Loucy (cell line): ENCODE measurements at regions not wholly inside any gene's neighbourhood (a gene's known extent, or its start where the extent isn't known, plus 50 kb on each side); places are given as distances from the start of the nearest gene placed in this dataset.

Source experiments
- EZH2phosphoT487 ChIP-seq: fragments of 200-600 bp; IDR thresholded peaks from 2 replicates; pipeline ENCODE4 v1.6.1; 2018; ENCODE audit warnings: antibody characterized with exemption, mild to moderate bottlenecking, moderate library complexity, borderline replicate concordance
- TF ChIP-seq, protein P1 (sequence below): fragments of 200-600 bp; sonication (generic); conservative IDR thresholded peaks from 2 replicates; pipeline ENCODE4 v1.5.1; 2014; ENCODE audit warnings: mild to moderate bottlenecking, antibody characterized with exemption, low read length

DNA sequence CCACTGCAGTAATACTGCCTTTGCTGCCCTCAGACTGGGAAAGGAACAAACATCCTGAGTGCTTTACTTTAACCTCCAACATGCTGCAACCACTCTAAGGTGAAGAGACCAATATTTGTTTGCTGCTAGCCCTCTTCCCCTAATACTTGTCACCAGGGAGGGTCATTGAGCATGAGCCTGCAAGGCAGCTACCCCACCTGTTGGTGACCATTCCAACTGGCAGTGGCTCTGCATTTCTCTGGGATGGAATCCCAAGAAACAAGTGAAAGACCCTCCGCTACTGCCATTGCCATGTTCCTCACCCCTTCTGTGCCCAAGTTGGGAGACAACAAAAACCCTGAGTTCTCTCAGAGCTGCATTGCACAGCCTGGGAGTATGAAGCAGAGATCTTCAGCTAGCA, 462.7 kb downstream of the ZBBX start:
- TF ChIP-seq, protein P1, sequence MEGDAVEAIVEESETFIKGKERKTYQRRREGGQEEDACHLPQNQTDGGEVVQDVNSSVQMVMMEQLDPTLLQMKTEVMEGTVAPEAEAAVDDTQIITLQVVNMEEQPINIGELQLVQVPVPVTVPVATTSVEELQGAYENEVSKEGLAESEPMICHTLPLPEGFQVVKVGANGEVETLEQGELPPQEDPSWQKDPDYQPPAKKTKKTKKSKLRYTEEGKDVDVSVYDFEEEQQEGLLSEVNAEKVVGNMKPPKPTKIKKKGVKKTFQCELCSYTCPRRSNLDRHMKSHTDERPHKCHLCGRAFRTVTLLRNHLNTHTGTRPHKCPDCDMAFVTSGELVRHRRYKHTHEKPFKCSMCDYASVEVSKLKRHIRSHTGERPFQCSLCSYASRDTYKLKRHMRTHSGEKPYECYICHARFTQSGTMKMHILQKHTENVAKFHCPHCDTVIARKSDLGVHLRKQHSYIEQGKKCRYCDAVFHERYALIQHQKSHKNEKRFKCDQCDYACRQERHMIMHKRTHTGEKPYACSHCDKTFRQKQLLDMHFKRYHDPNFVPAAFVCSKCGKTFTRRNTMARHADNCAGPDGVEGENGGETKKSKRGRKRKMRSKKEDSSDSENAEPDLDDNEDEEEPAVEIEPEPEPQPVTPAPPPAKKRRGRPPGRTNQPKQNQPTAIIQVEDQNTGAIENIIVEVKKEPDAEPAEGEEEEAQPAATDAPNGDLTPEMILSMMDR = no peak
- TF ChIP-seq EZH2phosphoT487 = no peak
